ENCODE measurements at regions not wholly inside any gene's neighbourhood (a gene's known extent, or its start where the extent isn't known, plus 50 kb on each side); places are given as distances from the start of the nearest gene placed in this dataset.

GRCh38 chr7:144910411-144910810 lies 74.6 kb upstream of the TPK1 start:
- H3K4me3 ChIP-seq (replicated peaks; ENCODE audit: low read depth, low read length), result no peak overlapping the region
- no peak for TF ChIP-seq CTCF (IDR thresholded peaks at IDR 0.05; ENCODE audit: low read depth, low read length, missing control alignments)
- DNase-seq (ENCODE audit: extremely low read depth, low read depth), result no peak

- no peak for DNase-seq (ENCODE audit: extremely low read depth, low read depth)
- no peak overlapping the region for H3K4me3 ChIP-seq (replicated peaks; ENCODE audit: low read depth, low read length)
- TF ChIP-seq CTCF (IDR thresholded peaks at IDR 0.05; ENCODE audit: low read depth, low read length, missing control alignments), result no peak
Measured at GRCh38 chr7:144908943-144909556, 73.2 kb upstream of the TPK1 start.

- no peak for TF ChIP-seq CTCF (IDR thresholded peaks at IDR 0.05; ENCODE audit: low read depth, low read length, missing control alignments)
- DNase-seq (ENCODE audit: extremely low read depth, low read depth), result no peak
- no peak overlapping the region for H3K4me3 ChIP-seq (replicated peaks; ENCODE audit: low read depth, low read length)
Measured at GRCh38 chr7:144908324-144908723, 72.5 kb upstream of the TPK1 start.

GRCh38 chr7:144907577-144907976 lies 71.7 kb upstream of the TPK1 start:
- no peak overlapping the region for H3K4me3 ChIP-seq (replicated peaks; ENCODE audit: low read depth, low read length)
- no peak for DNase-seq (ENCODE audit: extremely low read depth, low read depth)
- TF ChIP-seq CTCF (IDR thresholded peaks at IDR 0.05; ENCODE audit: low read depth, low read length, missing control alignments), result no peak

- DNase-seq (ENCODE audit: extremely low read depth, low read depth), result no peak
- no peak for TF ChIP-seq CTCF (IDR thresholded peaks at IDR 0.05; ENCODE audit: low read depth, low read length, missing control alignments)
- H3K4me3 ChIP-seq (replicated peaks; ENCODE audit: low read depth, low read length), result no peak overlapping the region
Measured at GRCh38 chr7:144903201-144903600, 67.3 kb upstream of the TPK1 start.

- TF ChIP-seq CTCF (IDR thresholded peaks at IDR 0.05; ENCODE audit: low read depth, low read length, missing control alignments), result no peak
- no peak for DNase-seq (ENCODE audit: extremely low read depth, low read depth)
- no peak overlapping the region for H3K4me3 ChIP-seq (replicated peaks; ENCODE audit: low read depth, low read length)
Measured at GRCh38 chr7:144892761-144893160, 56.9 kb upstream of the TPK1 start.

All from HFF-Myc (cell line).